ENCODE measurements at regions not wholly inside any gene's neighbourhood (a gene's known extent, or its start where the extent isn't known, plus 50 kb on each side); places are given as distances from the start of the nearest gene placed in this dataset.

DNA sequence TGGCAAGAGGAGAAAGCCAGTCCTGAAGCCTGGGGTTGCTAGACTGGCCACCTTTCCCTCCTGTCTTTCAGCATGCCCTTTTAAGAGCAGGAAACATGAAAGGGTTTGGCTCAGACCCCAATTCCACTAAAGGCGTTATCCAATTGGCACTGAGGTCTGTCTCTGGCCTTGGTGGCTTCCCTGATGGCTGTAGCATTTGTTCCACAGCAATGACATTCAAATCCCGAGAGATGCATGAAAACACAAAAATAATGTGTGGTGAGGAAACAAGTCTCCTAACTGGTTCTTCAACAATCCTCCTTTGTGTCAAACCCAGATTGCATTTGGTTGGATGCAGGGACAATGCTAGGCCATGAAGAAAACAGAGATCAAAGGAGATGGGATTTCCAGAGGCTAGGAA is 56.5 kb upstream of the ADTRP start:
- no peaks in the 10 kb centered on the region for H3K36me3 ChIP-seq (ENCODE audit: control insufficient read depth in 5 of 5, insufficient read depth in 5 of 5, low read length in 5 of 5)
- H3K9ac ChIP-seq (ENCODE audit: low read length in 5 of 5) = no peak overlapping the region
- no peaks in the 10 kb centered on the region for H3K27me3 ChIP-seq (ENCODE audit: control insufficient read depth in 5 of 5, insufficient read depth in 4 of 5, low read length in 5 of 5)
- H3K4me1 ChIP-seq (ENCODE audit: control insufficient read depth in 5 of 5, insufficient read depth in 5 of 5, low read length in 5 of 5) = peaks cover 0 to 6% (median 0%) of the 10 kb centered on the region in 5 donors
- no peak overlapping the region for H3K4me3 ChIP-seq (ENCODE audit: low read depth in 1 of 5, low read length in 5 of 5)
- no peaks in the 10 kb centered on the region for H3K9me3 ChIP-seq (ENCODE audit: control insufficient read depth in 5 of 5, low read length in 5 of 5)
- no peak overlapping the region for H3K27ac ChIP-seq (ENCODE audit: low read depth, low read length)

DNA sequence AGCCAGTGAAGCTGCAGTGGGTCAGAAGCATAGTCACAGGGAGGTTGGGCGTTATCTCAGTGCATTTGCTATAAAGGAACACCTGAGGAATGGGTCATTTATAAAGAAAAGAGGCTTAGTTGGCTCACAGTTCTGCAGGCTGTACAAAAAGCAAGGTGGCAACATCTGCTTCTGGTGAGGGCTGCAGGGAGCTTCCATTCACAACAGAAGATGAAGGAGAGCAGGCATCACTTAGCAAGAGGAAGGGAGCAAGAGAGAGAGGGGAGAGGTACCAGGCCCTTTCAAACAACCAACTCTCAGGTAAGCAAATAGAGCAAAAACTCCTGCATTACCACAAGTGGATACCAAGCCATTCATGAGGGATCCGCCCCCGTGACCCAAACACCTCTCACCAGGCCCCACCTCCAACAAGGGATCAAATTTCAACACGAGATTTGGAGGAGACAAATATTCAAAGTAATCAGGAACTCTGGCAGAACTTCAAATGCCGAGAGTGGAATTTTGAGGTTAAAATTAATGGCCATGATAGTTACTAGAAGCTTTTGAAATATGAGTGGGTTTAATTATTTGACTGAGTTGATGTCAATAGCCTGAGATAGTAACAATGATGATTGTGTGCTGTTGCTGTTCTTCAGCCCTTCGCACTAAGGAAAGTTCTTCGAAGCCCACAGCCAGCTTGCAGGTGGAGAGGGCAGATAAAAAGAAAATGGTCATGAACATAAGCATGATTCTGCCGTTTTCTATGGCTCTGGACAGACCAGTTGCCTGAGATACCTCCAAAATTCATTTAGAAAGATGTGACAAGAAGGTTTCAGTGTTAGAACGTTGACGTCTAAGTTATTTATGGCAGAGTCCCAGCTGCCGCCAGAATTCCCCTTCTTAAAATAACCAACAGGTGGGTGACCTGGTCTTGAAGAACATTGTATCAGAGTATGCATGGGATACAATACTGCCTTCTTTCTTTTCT is 55.3 kb upstream of the ADTRP start:
- peaks cover 0 to 6% (median 0%) of the 10 kb centered on the region in 5 donors for H3K4me1 ChIP-seq (ENCODE audit: control insufficient read depth in 5 of 5, insufficient read depth in 5 of 5, low read length in 5 of 5)
- no peaks in the 10 kb centered on the region for H3K36me3 ChIP-seq (ENCODE audit: control insufficient read depth in 5 of 5, insufficient read depth in 5 of 5, low read length in 5 of 5)
- no peaks in the 10 kb centered on the region for H3K27me3 ChIP-seq (ENCODE audit: control insufficient read depth in 5 of 5, insufficient read depth in 4 of 5, low read length in 5 of 5)
- no peak overlapping the region for H3K4me3 ChIP-seq (ENCODE audit: low read depth in 1 of 5, low read length in 5 of 5)
- H3K9ac ChIP-seq (ENCODE audit: low read length in 5 of 5) = no peak overlapping the region
- H3K27ac ChIP-seq (ENCODE audit: low read depth, low read length) = no peak overlapping the region
- H3K9me3 ChIP-seq (ENCODE audit: control insufficient read depth in 5 of 5, low read length in 5 of 5) = no peaks in the 10 kb centered on the region

DNA sequence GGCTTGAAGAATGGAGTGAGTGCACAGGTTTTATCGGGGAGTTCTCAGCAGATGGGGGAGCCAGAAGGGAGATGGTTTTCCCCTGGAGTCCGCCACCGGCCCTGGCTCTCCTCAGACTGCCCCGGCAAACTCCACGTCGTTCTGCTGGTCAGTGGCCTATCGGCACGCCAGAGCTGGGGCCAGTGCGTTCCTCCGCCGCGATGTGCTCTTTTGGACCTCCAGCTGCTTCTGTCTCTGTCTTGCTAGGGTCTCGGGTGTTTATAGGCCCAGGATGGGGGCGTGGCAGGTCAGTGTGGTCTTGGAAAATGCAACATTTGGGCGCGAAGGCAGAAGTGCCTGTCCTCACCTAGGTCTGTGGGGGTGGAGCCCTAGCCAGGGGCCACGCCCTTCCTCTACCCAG is 53.0 kb upstream of the ADTRP start:
- Histone ChIP-seq H3K9ac (ENCODE audit: low read length in 5 of 5) (no peak overlapping the region), H3K9me3 (ENCODE audit: control insufficient read depth in 5 of 5, low read length in 5 of 5) (no peaks in the 10 kb centered on the region), H3K4me1 (ENCODE audit: control insufficient read depth in 5 of 5, insufficient read depth in 5 of 5, low read length in 5 of 5) (peaks cover 0 to 6% (median 0%) of the 10 kb centered on the region in 5 donors), H3K4me3 (ENCODE audit: low read depth in 1 of 5, low read length in 5 of 5) (no peak overlapping the region), H3K27me3 (ENCODE audit: control insufficient read depth in 5 of 5, insufficient read depth in 4 of 5, low read length in 5 of 5) (no peaks in the 10 kb centered on the region), H3K36me3 (ENCODE audit: control insufficient read depth in 5 of 5, insufficient read depth in 5 of 5, low read length in 5 of 5) (no peaks in the 10 kb centered on the region), H3K27ac (ENCODE audit: low read depth, low read length) (no peak overlapping the region)

DNA sequence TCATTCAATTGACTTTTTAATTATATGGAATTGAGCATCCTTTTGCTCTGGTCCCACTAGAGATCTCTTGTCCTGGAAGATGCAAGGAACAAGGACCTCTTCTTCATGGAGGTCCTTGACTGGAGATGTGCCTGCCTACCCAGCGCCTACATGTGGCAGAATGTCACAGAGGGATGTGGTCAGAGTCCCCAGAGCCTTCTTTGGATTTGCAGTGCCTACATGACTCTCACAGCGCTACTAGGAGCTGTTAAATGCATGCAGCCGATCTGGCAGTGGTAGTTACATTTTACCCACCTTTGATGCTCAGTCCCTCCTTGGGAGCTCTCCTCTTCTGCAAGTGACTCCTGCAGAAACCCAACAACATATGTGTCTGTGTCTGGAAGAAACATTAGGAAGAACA is 51.9 kb upstream of the ADTRP start:
- Histone ChIP-seq H3K27me3 (ENCODE audit: control insufficient read depth in 5 of 5, insufficient read depth in 4 of 5, low read length in 5 of 5) (no peaks in the 10 kb centered on the region), H3K4me1 (ENCODE audit: control insufficient read depth in 5 of 5, insufficient read depth in 5 of 5, low read length in 5 of 5) (peaks cover 0 to 6% (median 0%) of the 10 kb centered on the region in 5 donors), H3K9me3 (ENCODE audit: control insufficient read depth in 5 of 5, low read length in 5 of 5) (no peaks in the 10 kb centered on the region), H3K4me3 (ENCODE audit: low read depth in 1 of 5, low read length in 5 of 5) (no peak overlapping the region), H3K36me3 (ENCODE audit: control insufficient read depth in 5 of 5, insufficient read depth in 5 of 5, low read length in 5 of 5) (no peaks in the 10 kb centered on the region), H3K27ac (ENCODE audit: low read depth, low read length) (no peak overlapping the region), H3K9ac (ENCODE audit: low read length in 5 of 5) (no peak overlapping the region)

DNA sequence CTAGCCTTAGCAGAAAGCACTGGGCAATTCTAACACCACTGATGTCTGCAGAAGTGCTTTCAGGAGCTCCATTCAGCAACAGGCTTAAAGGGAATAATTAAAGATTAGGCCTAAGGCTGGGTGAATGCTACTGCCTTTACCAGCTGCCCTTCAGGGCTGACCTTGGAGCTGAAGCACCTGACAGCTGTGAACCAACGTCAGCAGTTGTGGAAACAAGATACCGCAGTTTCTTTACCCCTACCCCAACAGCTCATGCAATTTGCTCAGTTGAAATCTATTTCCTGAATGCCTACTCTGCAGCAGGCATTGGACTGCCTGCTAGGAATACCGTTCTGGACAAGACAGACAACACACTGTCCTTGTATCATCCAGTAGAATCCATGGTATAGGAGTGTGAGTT is 51.5 kb upstream of the ADTRP start:
- no peak overlapping the region for H3K27ac ChIP-seq (ENCODE audit: low read depth, low read length)
- no peak overlapping the region for H3K9ac ChIP-seq (ENCODE audit: low read length in 5 of 5)
- H3K9me3 ChIP-seq (ENCODE audit: control insufficient read depth in 5 of 5, low read length in 5 of 5) = no peaks in the 10 kb centered on the region
- H3K36me3 ChIP-seq (ENCODE audit: control insufficient read depth in 5 of 5, insufficient read depth in 5 of 5, low read length in 5 of 5) = no peaks in the 10 kb centered on the region
- H3K4me3 ChIP-seq (ENCODE audit: low read depth in 1 of 5, low read length in 5 of 5) = no peak overlapping the region
- no peaks in the 10 kb centered on the region for H3K27me3 ChIP-seq (ENCODE audit: control insufficient read depth in 5 of 5, insufficient read depth in 4 of 5, low read length in 5 of 5)
- H3K4me1 ChIP-seq (ENCODE audit: control insufficient read depth in 5 of 5, insufficient read depth in 5 of 5, low read length in 5 of 5) = peaks cover 0 to 3% (median 0%) of the 10 kb centered on the region in 5 donors

DNA sequence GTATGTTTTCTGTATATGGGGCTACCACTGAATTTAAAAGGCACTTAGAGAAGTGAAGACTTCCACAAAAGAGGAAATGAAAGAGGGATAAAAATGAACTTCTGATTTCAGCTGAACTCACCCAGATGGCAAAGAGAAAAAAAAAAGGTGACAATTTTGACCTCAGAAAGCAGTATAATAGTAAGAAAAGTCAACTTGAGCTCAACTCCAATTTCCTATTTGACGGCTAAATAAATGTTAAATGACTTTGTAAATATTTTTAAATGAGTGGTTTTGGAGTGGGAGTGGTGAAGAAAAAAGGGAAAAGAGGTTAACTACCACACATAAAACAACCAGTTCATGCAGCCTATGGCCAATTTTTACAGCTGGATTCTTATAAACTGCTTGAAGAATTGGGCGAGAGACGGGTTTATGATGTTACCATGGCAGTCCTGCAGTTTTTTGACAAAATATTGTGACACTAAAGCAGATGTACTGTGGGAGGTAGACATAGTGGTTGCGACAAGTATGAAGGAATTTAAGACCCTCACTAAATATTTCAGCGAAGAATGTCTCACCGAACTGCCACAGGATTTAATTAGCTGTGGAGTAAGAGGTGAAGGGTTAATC is 49.8 kb upstream of the ADTRP start:
- Histone ChIP-seq H3K9me3 (ENCODE audit: control insufficient read depth in 5 of 5, low read length in 5 of 5) (no peaks in the 10 kb centered on the region), H3K36me3 (ENCODE audit: control insufficient read depth in 5 of 5, insufficient read depth in 5 of 5, low read length in 5 of 5) (no peaks in the 10 kb centered on the region), H3K4me1 (ENCODE audit: control insufficient read depth in 5 of 5, insufficient read depth in 5 of 5, low read length in 5 of 5) (no peaks in the 10 kb centered on the region), H3K4me3 (ENCODE audit: low read depth in 1 of 5, low read length in 5 of 5) (no peak overlapping the region), H3K9ac (ENCODE audit: low read length in 5 of 5) (no peak overlapping the region), H3K27ac (ENCODE audit: low read depth, low read length) (no peak overlapping the region), H3K27me3 (ENCODE audit: control insufficient read depth in 5 of 5, insufficient read depth in 4 of 5, low read length in 5 of 5) (no peaks in the 10 kb centered on the region)
